Tibial nerve (tissue), 3 donors: ENCODE measurements at regions not wholly inside any gene's neighbourhood (a gene's known extent, or its start where the extent isn't known, plus 50 kb on each side); places are given as distances from the start of the nearest gene placed in this dataset.

Experiments
- CTCF ChIP-seq, 5 experiments: fragments of 200-600 bp in 3 of 5; fragments of 450-650 bp in 2 of 5; sonication (generic) in 3 of 5; IDR thresholded peaks; one replicate each; pipeline ENCODE4 v1.5.1; 2016 to 2019; ENCODE audit warnings: antibody characterized with exemption in 5 of 5, mild to moderate bottlenecking in 3 of 5, moderate library complexity in 2 of 5
- POLR2A ChIP-seq, 2 donors: fragments of 450-650 bp; IDR thresholded peaks; one replicate each; pipeline ENCODE4 v1.6.1; 2017; ENCODE audit warnings: antibody characterized with exemption in 2 of 2, mild to moderate bottlenecking in 2 of 2, moderate library complexity in 2 of 2

GRCh38 chr12:4213471-4213870 lies 60.1 kb upstream of the CCND2 start:
- TF ChIP-seq CTCF (IDR thresholded peaks at IDR 0.05): no peak
- no peak for TF ChIP-seq POLR2A (IDR thresholded peaks at IDR 0.05)
